ENCODE measurements at regions not wholly inside any gene's neighbourhood (a gene's known extent, or its start where the extent isn't known, plus 50 kb on each side); places are given as distances from the start of the nearest gene placed in this dataset.

DNA sequence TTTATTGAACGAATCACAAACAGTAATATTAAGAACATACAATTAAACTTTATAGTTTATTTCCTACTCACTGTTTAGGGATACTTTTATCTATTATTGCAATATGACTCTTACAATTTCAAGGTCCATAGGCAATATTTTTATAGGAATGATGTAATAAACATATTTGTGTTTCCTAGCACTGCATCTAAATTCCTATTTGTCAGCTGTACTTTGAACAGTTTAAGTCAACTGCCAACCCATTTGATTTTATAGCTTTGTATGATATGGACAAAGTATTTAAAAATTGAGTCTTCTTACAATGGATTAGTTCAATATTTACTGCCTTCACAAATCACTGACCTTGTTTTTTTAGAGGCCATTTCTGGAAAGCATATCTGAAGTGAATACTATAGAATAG is 199.3 kb downstream of the PCDH7 start:
- DNase-seq (ENCODE audit: low read depth, low spot score) = no peak
- H3K4me3 ChIP-seq (ENCODE audit: low read length) = no peak overlapping the region

DNA sequence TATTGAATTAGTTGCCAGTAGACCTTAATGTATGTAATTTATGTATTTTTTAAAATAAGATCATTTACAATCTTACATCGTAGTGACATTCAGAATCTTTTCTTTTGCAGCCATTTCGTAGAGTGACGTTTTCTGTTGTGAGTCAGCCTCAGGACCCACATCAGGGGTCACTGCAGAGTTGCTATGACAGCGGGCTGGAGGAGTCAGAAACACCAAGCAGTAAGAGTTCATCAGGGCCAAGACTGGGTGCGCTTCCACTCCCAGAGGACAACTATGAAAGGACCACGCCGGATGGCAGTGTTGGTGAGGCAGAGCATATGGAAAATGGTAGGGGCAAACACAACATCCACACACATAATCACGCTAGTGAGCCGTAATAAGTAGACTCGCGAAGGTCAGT is 199.9 kb downstream of the PCDH7 start:
- no peak overlapping the region for H3K4me3 ChIP-seq (ENCODE audit: low read length)
- DNase-seq (ENCODE audit: low read depth, low spot score) = no peak

DNA sequence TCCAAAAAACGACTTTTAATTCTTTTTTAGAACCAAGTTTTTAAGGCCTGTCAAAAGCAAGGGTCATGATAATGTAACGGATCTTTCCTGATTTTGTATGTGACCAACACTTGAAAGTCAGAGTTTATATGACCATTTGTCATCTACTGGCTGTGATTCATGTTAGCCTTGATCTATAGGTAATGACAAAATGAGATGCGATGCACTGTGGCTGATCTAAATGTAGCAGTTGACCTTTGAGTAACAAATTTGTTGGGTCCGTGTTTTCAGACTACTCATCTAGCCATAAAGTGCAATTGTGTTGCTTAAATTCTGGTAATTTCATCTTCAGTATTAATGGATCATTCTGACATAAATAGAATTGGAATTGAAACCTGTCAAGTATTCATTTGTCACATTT is 202.5 kb downstream of the PCDH7 start:
- no peak for DNase-seq (ENCODE audit: low read depth, low spot score)
- no peak overlapping the region for H3K4me3 ChIP-seq (ENCODE audit: low read length)

DNA sequence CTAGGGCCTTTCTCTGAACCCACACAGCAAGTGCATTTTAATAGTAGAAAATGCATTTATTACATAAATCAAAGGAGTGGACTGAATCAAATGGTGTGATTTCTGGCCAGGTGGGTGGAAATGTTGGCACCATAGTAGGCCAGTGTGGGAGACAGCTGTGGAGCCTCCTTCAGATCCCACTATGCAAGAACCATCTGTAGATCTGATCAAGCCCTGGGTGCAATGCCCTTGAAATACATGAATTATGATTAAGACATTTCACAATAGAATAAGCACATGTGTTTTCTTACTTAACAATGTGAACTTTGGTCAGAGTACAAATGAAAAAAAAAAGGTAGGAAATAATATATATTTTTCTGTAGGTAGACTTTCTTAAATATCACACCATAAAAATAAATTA is 204.3 kb downstream of the PCDH7 start:
- H3K4me3 ChIP-seq (ENCODE audit: low read length) = no peak overlapping the region
- no peak for DNase-seq (ENCODE audit: low read depth, low spot score)

DNA sequence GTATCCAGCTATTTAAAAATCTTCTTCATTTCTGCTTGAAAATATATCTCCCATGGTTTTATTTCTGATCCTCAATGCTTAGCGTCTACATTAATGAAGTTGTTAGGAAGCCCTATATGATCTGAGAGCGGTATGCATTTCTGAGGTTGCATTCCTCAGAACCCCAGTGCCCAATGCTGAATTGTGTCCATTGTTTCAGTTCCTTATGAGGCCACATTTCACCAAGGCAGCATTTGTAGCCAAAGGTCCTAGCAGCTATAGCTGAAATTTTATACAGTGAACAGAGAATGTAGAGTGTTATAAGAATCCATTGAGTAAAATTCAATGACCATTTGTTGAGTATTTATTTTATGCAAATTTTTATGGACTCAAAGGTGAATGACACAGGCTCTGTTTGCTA is 209.5 kb downstream of the PCDH7 start:
- H3K4me3 ChIP-seq (ENCODE audit: low read length) = no peak overlapping the region
- DNase-seq (ENCODE audit: low read depth, low spot score) = no peak

DNA sequence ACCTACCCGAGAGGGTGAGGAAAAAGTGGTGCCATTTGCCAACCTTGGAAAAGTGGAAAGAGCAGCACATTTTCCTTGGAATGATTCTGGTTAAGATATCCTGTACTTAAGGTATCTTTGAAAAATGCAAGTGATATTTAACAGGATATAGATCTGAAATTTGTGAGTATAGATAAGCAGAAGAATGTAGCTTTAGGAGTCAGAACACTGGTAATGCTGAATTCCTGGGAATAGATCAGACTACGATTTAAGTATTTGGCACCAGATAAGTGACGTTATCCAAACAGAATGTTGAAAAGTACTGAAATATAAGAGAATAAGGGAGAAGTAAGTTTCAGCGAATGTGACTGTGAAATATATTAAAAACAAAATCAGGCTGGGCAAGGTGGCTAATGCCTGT is 210.1 kb downstream of the PCDH7 start:
- H3K4me3 ChIP-seq (ENCODE audit: low read length) = no peak overlapping the region
- no peak for DNase-seq (ENCODE audit: low read depth, low spot score)

DNA sequence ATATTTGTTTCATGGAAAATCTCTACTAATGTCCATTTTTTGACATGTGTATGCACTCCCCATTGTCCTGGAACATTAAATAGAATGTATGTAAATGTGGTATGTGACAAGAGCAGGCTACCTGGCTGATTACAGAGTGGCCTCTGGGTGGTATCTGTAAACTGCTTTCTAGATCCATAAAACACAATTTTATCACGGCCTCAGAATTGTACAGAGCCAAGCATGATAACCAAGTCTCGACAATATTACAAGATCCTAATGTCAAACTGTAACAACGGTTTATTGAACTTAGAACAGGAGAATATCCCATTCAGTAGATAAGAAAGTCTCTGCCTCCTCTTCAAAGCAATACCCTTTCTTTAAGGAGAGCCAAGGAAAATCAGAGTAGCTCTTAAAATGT is 212.4 kb downstream of the PCDH7 start:
- H3K4me3 ChIP-seq (ENCODE audit: low read length) = no peak overlapping the region
- no peak for DNase-seq (ENCODE audit: low read depth, low spot score)

DNA sequence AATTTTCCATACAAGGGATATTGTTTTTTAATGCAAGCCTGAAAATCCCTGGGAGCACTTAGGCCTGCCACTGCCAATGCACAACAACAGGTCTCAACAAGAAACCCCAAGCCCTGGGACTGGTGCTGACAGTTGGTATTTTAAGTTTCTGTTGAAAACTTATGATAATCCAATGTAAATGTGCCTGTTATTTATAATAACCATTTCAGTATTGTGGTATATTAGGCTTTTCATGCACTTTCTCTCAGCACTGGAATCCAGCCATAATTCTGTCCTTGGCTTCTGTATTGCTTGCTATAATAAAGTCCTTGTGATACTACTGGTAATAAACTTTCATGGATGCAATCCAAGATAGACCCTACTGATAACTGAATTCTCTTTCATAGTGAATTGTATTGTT is 218.9 kb downstream of the PCDH7 start:
- DNase-seq (ENCODE audit: low read depth, low spot score) = no peak
- H3K4me3 ChIP-seq (ENCODE audit: low read length) = no peak overlapping the region

DNA sequence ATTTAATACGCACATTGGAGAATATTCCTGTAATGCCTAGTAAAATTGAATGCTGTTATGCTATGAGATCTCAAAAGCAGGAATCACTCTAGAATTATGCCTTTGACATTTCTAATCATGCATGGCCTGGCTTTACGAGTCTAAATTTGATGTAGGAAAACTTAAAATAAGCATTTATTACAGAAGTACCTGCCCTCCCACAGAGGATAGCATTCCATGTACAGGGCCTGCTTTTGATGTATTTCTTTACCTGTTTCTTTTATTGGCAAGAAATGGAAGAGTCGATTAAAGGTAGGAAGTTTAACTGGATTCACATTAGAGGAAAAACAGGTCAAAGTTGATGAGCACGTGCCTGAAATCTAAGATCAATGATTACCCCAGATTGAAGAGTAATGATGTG is 219.5 kb downstream of the PCDH7 start:
- no peak overlapping the region for H3K4me3 ChIP-seq (ENCODE audit: low read length)
- DNase-seq (ENCODE audit: low read depth, low spot score) = no peak

DNA sequence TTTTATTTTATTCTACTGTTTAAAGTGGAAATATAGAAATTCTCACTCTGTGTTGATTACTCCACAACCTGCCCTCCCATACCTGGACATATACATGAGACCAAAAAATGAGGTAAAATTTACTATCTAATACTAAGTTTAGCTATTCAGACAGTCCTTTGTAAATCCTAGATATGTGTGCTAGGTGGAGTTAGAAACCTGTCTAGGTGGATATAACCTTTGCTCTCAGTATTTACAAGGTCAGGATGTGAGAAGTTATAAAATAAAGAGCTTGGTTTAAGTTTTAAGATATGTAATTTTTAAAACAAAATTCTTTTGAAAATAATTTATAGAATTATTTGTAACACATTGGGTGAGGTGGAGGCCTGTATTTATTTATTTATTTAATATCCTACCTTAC is 221.5 kb downstream of the PCDH7 start:
- no peak overlapping the region for H3K4me3 ChIP-seq (ENCODE audit: low read length)
- no peak for DNase-seq (ENCODE audit: low read depth, low spot score)

DNA sequence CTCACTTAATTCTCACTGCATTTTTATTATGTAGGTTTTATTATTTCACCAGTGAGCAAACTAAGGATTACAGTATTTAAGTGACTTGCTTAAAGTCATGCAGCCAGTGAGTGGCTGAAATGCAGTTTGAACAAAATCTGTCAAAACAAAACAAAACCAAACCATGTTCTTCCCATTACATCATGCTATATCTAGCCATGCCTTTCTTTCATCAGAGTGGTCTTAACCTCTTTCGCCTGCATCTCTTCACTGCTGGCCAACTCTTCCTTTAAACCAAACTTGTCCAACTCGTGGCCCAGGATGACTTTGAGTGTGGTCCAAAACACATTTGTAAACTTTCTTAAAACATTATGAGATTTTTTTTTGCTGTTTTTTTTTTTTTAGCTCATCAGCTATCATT is 223.2 kb downstream of the PCDH7 start:
- no peak for DNase-seq (ENCODE audit: low read depth, low spot score)
- no peak overlapping the region for H3K4me3 ChIP-seq (ENCODE audit: low read length)

DNA sequence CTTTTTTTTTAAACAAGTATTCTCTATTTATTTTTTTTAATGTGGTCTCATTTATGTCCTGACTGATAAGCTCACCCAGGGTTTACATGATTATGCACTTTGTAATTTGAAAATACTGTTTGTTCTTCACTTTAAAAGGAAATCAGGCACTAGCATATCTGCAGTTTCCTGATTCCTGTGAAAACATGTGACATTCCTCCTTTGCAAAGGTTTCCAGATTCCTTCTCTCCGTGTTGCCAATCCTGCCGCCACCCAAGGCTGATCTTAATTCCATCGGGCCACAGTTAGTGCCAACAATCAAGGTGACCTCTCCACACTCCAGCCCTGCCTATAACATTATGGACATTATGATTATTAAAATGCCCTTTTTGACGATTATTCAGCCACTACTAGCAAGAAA is 225.4 kb downstream of the PCDH7 start:
- H3K4me3 ChIP-seq (ENCODE audit: low read length) = no peak overlapping the region
- no peak for DNase-seq (ENCODE audit: low read depth, low spot score)

DNA sequence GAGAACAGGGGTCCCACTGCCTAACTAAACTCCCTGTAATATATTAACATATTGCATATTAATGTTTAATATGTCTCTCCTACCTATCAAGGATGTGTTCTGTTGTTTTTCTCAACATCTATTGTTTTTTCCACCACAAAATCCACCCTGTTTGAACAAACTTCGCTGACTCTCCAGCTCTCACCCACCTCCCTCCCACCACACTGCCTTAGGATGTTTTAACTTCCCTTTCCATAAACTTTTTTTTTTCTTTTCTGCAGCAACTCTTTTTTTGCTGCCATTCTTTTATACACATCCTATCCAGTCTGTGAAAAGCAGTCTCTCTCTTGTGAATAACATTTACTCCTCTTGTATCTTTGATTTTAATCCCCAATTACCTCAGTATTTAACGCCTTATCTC is 226.1 kb downstream of the PCDH7 start:
- no peak overlapping the region for H3K4me3 ChIP-seq (ENCODE audit: low read length)
- no peak for DNase-seq (ENCODE audit: low read depth, low spot score)

DNA sequence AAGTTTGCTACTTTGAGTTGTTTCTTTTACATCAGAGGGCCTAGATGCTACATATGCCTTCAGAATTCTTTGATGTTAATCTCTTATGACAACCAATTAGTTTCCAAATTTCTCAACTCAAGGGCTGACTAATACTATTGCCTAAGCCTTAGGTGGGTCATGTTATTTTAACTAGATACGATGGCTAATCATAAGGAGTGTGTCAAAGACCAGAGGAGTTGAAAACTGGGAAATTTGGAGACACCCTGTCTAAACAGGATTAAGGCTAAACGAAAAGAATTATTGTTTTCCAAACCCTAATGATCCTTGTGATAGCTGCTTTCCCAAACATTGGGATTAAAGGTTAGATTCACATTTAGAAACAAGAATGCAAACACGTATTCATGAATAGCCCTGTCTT is 228.5 kb downstream of the PCDH7 start:
- DNase-seq (ENCODE audit: low read depth, low spot score) = no peak
- H3K4me3 ChIP-seq (ENCODE audit: low read length) = no peak overlapping the region

DNA sequence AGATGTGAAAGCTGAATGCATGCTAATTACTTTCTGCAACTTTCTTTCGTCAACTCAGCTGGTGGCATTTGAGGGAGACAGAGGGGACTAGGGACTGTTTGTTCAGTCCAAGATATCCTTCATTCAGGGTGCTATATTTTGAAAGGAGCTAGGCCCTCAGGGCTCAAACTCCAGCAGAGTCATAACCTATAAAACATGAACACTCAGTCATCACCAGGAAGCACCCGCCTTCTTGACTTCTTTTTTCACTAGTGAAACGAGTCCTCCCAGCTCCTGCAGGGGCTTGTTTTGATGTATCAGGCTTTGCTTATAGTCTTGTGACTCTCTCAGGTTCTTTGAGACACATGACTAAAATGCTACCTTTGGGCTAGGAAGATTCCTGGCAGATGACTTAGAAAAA is 230.6 kb downstream of the PCDH7 start:
- DNase-seq (ENCODE audit: low read depth, low spot score) = no peak
- no peak overlapping the region for H3K4me3 ChIP-seq (ENCODE audit: low read length)

DNA sequence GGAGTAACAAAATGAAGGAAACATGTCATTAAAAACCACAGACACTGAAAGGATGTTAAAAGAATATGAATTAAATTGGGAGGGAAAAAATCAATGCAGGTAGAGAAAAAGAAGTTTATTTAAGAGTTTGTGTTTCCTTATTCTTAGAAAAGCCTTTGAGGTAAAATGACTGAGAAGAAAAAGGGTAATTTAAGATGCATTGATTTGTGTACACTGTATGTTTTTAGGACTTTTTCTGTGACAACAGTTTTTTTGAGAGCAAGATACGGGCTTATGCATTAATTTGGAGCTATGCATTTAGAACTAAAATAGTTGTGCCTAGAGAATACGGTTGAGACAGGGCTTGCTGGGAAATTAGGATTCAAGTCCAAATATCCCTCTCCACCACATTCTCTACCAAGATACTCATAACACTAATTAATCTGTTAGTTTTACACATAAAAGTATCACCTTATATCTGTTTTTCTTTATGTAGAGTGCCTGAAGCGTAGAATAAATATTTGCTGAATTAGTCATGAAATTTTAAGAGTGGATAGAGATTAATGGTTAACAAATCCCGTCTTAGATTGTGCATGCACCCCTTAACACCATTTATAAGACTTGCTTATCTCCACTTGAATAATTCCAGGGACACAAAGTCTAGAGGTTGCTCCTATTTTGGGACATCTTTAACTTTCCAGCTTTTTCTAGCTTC is 232.5 kb downstream of the PCDH7 start:
- H3K4me3 ChIP-seq (ENCODE audit: low read length) = no peak overlapping the region
- DNase-seq (ENCODE audit: low read depth, low spot score) = no peak

DNA sequence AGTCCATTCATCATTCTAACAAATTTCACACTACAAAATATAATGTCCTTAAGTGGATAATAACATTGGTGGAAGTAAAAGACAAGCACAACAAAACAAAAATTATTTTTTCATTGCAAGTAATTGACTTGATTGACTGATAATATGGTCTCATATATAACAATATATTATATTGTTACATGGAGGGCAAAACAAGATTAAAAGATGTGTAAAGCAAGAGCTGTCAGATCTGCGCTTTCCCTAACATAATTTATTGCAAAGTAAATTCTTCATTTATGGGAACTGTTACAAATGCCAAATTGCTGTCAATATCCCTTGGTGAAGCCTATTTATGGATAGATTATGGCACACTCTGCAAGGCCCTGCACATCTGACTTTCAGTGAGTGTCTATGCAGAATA is 233.6 kb downstream of the PCDH7 start:
- H3K4me3 ChIP-seq (ENCODE audit: low read length) = no peak overlapping the region
- no peak for DNase-seq (ENCODE audit: low read depth, low spot score)

DNA sequence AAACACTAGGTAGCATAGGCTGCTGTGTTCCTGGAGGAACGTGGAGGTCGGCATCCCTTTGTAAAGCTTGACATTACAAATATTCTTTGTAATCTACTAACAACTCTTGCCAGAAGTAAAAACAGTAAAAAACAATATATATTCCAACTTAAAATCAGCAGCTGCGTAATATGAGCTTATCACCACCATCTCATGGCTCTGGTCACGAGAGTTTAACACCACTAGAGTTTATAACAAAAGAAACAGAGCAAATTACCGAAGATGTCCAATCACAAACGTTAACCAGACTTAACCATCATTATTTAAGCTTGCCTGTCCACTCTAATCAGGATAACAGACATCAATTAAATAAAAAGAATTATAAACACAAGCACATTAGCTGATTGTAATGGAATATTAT is 236.7 kb downstream of the PCDH7 start:
- no peak for DNase-seq (ENCODE audit: low read depth, low spot score)
- no peak overlapping the region for H3K4me3 ChIP-seq (ENCODE audit: low read length)

DNA sequence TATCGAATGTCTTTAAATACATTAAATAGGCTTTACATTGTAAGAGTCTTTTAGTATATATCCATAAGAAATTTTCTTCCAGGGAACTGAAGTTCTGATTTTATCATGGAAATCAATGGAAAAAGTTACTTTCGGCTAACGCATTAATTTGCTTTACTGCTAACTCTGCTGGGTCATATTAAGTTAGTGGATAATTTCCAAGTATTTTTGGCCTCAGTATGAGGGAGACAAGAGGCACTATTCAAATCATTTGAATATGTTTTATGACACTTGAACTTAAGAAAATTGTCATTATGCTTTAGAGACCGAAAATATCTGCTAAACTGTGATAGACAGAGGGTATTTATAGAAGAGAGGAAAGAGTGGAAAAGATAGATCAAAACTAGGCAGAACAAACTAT is 237.5 kb downstream of the PCDH7 start:
- no peak for DNase-seq (ENCODE audit: low read depth, low spot score)
- no peak overlapping the region for H3K4me3 ChIP-seq (ENCODE audit: low read length)

DNA sequence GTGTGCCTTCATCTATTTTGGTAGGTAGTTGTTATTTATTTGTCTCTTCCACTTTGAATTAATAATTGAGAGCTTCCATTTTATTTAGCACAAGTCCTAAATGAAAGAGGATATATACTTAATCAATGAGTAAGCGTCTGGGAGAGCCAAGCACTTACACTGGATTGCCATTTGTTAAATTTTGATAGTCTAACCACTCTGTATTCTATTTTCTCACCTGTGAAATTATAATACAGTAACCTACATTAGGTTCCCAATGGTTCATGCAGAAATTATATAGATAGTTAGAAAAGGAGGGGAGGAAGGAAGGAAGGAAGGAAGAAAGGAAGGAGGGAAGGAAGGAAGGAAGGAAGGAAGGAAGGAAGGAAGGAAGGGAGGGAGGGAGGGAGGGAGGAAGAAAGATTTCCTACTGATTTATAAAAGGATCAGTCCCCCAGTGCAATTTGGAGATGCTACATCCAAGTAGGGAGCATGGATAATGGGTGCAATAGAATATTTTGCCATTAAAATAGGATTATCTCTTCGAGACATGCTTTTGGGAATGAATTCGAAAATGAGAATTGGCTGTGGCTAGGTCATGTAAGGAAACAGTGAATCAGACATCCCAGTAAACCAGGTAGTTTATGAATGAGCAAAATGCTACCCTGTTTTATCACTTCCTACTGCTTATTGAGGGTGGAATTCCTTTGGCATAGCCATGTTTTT is 239.8 kb downstream of the PCDH7 start:
- DNase-seq (ENCODE audit: low read depth, low spot score) = no peak
- H3K4me3 ChIP-seq (ENCODE audit: low read length) = no peak overlapping the region

DNA sequence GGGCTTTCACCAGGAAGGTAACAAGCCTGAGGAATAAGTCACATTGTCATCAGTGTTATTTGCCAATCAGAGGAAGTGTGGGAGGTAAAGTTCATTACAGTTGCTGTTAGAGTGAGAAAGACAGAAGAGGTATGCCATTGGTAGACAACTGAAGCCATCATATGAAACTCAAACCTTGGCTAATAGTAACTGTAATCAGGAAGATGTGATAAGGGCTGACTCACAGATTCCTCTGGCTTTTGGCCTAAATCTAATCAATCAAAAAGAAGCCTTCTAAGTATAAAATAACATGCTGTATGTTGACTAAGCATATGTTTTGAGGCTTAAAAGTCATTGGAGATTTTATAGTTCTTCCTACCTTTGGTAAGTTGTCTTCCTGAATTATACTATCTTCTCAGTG is 242.8 kb downstream of the PCDH7 start:
- DNase-seq (ENCODE audit: low read depth, low spot score) = no peak
- no peak overlapping the region for H3K4me3 ChIP-seq (ENCODE audit: low read length)
